ENCODE measurements at regions not wholly inside any gene's neighbourhood (a gene's known extent, or its start where the extent isn't known, plus 50 kb on each side); places are given as distances from the start of the nearest gene placed in this dataset.

- TF ChIP-seq CTCF (conservative IDR thresholded peaks at IDR 0.05 in 1 of 2, IDR thresholded peaks at IDR 0.05 in 1 of 2; ENCODE audit: extremely low read depth in 1 of 2, insufficient read depth in 1 of 2, low read depth in 1 of 2, low read length in 2 of 2), result no peak
- TF ChIP-seq EZH2 (IDR thresholded peaks at IDR 0.05; ENCODE audit: borderline replicate concordance, low read length), result no peak
Measured at GRCh38 chr4:111020476-111020875, 397.6 kb upstream of the PITX2 start.

All from mammary epithelial cell (primary cell).